HG03575 (cell line): ENCODE measurements at regions not wholly inside any gene's neighbourhood (a gene's known extent, or its start where the extent isn't known, plus 50 kb on each side); places are given as distances from the start of the nearest gene placed in this dataset.
"Not testable (repeated sequence)": the region's sequence is repeated elsewhere in the genome, so short reads cannot be mapped to it uniquely, and the experiment has no call there.

Source experiments
- ATAC-seq: cut with Tn5 transposase; IDR thresholded peaks from one replicate; pipeline ENCODE4 v1.9.1; 2021; ENCODE audit not compliant: unreplicated experiment, insufficient number of reproducible peaks, low FRiP score; ENCODE audit errors: extremely low read depth

GRCh38 chrX:22486296-22486695, 213.6 kb downstream of the CBLL2 start:
- ATAC-seq = no peak

GRCh38 chrX:22516893-22517292, 244.2 kb downstream of the CBLL2 start:
- ATAC-seq = no peak

GRCh38 chrX:22520128-22520828, 247.6 kb downstream of the CBLL2 start:
- ATAC-seq = no peak

GRCh38 chrX:22526339-22526738, 253.6 kb downstream of the CBLL2 start:
- peak; percentile 98 for ATAC-seq

- ATAC-seq = no peak
Measured at GRCh38 chrX:22527302-22527701, 254.6 kb downstream of the CBLL2 start.

- ATAC-seq = no peak
Measured at GRCh38 chrX:22533898-22534297, 261.2 kb downstream of the CBLL2 start.

GRCh38 chrX:22534643-22535042, 261.9 kb downstream of the CBLL2 start:
- no peak for ATAC-seq

GRCh38 chrX:22536746-22537304, 264.1 kb downstream of the CBLL2 start:
- no peak for ATAC-seq

GRCh38 chrX:22538580-22538979, 265.9 kb downstream of the CBLL2 start:
- no peak for ATAC-seq

GRCh38 chrX:22541926-22542325, 269.2 kb downstream of the CBLL2 start:
- ATAC-seq = no peak

GRCh38 chrX:22542641-22543040, 269.9 kb downstream of the CBLL2 start:
- ATAC-seq = no peak

GRCh38 chrX:22559506-22559905, 286.8 kb downstream of the CBLL2 start:
- ATAC-seq = no peak

- no peak for ATAC-seq
Measured at GRCh38 chrX:22575161-22575845, 302.6 kb downstream of the CBLL2 start.

- ATAC-seq = no peak
Measured at GRCh38 chrX:22577181-22577580, 304.5 kb downstream of the CBLL2 start.

GRCh38 chrX:22585831-22586230, 313.1 kb downstream of the CBLL2 start:
- ATAC-seq = peak; percentile 61

- no peak for ATAC-seq
Measured at GRCh38 chrX:22589845-22590244, 317.1 kb downstream of the CBLL2 start.

GRCh38 chrX:22594766-22595165, 322.1 kb downstream of the CBLL2 start:
- no peak for ATAC-seq

GRCh38 chrX:22603060-22603459, 330.3 kb downstream of the CBLL2 start:
- no peak for ATAC-seq

- ATAC-seq = not testable (repeated sequence)
Measured at GRCh38 chrX:22609452-22609851, 336.7 kb downstream of the CBLL2 start.

- ATAC-seq = no peak
Measured at GRCh38 chrX:22616867-22617266, 344.2 kb downstream of the CBLL2 start.
